22Rv1 (cell line): ENCODE measurements at regions not wholly inside any gene's neighbourhood (a gene's known extent, or its start where the extent isn't known, plus 50 kb on each side); places are given as distances from the start of the nearest gene placed in this dataset.

ENCODE experiments used
- CTCF ChIP-seq: fragments of 450-650 bp; IDR thresholded peaks from 2 replicates; pipeline ENCODE4 v1.5.1; 2017; ENCODE audit warnings: mild to moderate bottlenecking
- ZFX ChIP-seq: fragments of 450-650 bp; IDR thresholded peaks from 2 replicates; pipeline ENCODE4 v1.6.1; 2017; ENCODE audit warnings: antibody characterized with exemption, borderline replicate concordance

DNA sequence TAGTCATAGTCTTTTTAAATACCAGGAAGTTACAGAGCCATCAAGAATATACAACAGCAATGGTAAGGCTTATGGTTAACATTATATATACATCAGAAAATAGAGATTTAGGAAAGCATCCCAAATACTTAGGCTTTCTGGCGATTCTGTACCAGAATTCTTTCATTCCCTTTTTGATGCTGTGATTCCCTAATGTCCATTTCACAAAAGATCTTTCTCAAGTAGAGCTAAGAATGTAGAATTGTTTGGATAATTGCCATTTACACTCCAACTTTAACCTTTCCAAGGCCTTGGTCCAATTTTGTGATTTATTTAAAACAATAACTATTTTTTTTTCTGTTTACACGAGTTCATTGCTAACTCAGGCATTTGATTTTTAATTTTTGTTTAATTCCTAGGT is 422.2 kb downstream of the MTX2 start:
- no peak for TF ChIP-seq CTCF
- no peak for TF ChIP-seq ZFX
